ENCODE measurements at regions not wholly inside any gene's neighbourhood (a gene's known extent, or its start where the extent isn't known, plus 50 kb on each side); places are given as distances from the start of the nearest gene placed in this dataset.

DNA sequence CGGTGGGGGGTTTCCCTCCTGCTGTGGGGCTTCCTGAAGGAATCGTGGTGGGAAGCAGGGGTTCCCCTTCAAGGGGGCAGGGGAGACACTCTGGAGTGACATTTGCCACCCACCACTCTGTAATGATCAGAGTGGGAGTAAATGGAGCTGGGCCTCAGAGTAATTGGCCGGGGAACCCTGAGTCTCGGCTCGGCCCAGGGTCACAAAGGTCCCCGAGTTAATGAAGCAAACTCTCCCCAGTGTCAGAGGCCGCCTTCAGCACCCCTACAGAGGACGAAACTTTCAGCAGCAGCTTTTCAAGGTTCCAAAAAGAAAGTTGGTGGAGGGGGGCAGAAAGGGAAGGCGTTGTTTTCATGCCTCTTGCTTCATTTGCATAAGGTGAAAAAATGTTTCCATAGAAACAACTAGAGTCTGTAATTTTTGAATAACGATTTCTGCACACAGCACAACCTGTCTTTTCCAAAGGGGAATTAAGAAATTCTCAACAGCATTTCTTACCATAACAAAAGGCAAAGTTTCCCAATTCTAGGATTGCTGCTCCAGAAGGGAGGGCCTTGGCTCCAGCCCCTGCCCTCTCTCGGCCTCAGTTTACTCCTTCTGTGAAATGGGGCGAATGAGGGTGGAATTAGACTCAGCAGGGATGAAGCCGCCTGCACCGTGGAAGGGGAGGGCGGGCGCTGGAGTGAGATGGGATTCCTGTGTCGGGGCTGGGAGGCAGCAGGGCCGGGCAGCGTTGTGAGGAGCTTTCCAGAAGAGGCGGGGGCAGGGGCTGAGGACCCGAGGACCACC lies 67.0 kb upstream of the BEGAIN start:
- Mint-ChIP-seq H3K4me3 (no peak overlapping the region), H3K9me3 (no peaks in the 10 kb centered on the region)

DNA sequence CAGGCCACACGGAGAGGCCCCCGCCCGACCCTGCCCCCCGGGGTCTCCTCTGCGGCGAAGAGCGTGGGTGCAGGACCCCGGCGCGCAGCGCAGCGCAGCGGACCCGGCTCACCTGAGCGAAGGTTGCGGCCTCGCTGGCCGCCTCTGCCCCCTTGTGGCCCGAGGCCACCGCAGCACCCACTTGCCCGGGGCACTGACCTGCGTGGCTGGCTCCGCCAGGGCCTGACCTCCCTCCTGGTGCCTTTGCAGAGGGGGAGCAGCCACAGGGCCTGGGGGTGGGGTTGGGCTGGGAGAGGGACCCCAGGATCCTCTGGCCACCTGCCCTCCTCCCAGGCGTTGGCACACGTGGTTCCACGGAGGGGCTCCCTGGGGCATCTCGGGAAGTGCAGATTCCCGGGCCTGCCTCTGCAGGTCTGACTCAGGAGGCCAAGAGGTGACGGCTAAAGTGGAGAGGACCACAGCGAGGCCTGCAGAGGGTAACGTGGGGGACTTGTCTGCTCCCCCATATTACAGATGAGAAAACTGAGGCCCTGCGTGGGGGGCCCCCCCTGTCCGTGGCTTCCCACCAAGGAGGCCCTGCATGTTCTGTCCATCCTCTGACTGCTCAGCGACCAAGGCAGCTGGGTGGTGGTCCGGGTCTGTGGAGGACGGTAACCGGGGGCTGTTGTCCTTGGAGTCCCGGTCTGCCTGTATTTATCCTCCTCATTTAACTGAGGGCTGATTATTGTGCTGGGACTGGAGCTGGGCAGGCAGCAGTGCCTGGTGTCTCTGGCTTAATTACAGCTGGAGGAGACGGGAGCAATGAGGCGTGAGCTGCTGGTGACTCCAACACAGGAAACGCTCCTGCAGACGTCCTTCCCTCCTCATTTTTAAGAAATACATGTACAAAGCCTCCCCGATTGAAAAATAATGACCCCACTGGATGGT lies 67.9 kb upstream of the BEGAIN start:
- Mint-ChIP-seq H3K36me3 (no peaks in the 10 kb centered on the region), H3K4me3 (no peak overlapping the region), H3K27ac (no peak overlapping the region), H3K9me3 (no peaks in the 10 kb centered on the region), H3K4me1 (peaks cover 15% of the 10 kb centered on the region)
- peak; percentile 67 for ATAC-seq
- peak in 1 of 2 donors; percentile 28 for DNase-seq (ENCODE audit: low spot score in 2 of 2)

More for the DNA sequence above, 67.0 kb upstream of the BEGAIN start:
- no peak overlapping the region for H3K27ac Mint-ChIP-seq
- DNase-seq (ENCODE audit: low spot score in 2 of 2) (no peak), ATAC-seq (no peak)
- peaks cover 15% of the 10 kb centered on the region for H3K4me1 Mint-ChIP-seq
- H3K36me3 Mint-ChIP-seq = no peaks in the 10 kb centered on the region

DNA sequence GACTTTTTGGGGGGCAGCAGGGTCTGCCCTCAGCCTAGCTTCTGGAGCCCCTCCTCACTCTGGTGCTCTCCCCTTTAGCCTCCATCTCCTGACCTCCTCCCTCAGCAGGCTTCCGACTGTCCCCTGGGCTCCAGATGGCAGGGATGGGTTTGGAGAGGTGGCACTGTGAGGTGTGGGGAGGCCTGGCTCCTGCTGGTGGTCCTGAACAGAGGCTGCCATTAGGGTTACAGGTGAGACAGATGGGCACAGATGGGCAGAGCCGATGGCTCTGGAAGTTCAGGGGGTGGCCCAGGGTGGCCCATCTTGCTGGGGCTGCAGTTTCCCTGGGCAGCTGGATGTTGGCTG lies 68.5 kb upstream of the BEGAIN start:
- ATAC-seq = no peak
- no peaks in the 10 kb centered on the region for H3K36me3 Mint-ChIP-seq
- no peaks in the 10 kb centered on the region for H3K9me3 Mint-ChIP-seq
- peaks cover 15% of the 10 kb centered on the region for H3K4me1 Mint-ChIP-seq
- H3K4me3 Mint-ChIP-seq = no peak overlapping the region
- no peak overlapping the region for H3K27ac Mint-ChIP-seq
- DNase-seq (ENCODE audit: low spot score in 2 of 2) = no peak

GRCh38 chr14:100656996-100657395 lies 69.7 kb upstream of the DLK1 start:
- Mint-ChIP-seq H3K4me1 (peaks cover 15% of the 10 kb centered on the region), H3K36me3 (no peaks in the 10 kb centered on the region), H3K4me3 (no peak overlapping the region), H3K9me3 (no peaks in the 10 kb centered on the region), H3K27ac (no peak overlapping the region)
- no peak for DNase-seq (ENCODE audit: low spot score in 2 of 2)
- ATAC-seq = no peak

- ATAC-seq (no peak), DNase-seq (ENCODE audit: low spot score in 2 of 2) (no peak)
- peak overlapping the region; percentile 20 for H3K27ac Mint-ChIP-seq
- H3K9me3 Mint-ChIP-seq = no peaks in the 10 kb centered on the region
- H3K4me1 Mint-ChIP-seq = peaks cover 16% of the 10 kb centered on the region
- no peaks in the 10 kb centered on the region for H3K36me3 Mint-ChIP-seq
- no peak overlapping the region for H3K4me3 Mint-ChIP-seq
Observed at GRCh38 chr14:100657780-100658179, 68.9 kb upstream of the DLK1 start.

GRCh38 chr14:100658181-100658886 lies 68.4 kb upstream of the DLK1 start:
- DNase-seq (ENCODE audit: low spot score in 2 of 2) = no peak
- ATAC-seq = no peak
- Mint-ChIP-seq H3K36me3 (no peaks in the 10 kb centered on the region), H3K9me3 (no peaks in the 10 kb centered on the region), H3K27ac (peak overlapping the region; percentile 20), H3K4me3 (no peak overlapping the region), H3K4me1 (peaks cover 20% of the 10 kb centered on the region)

DNA sequence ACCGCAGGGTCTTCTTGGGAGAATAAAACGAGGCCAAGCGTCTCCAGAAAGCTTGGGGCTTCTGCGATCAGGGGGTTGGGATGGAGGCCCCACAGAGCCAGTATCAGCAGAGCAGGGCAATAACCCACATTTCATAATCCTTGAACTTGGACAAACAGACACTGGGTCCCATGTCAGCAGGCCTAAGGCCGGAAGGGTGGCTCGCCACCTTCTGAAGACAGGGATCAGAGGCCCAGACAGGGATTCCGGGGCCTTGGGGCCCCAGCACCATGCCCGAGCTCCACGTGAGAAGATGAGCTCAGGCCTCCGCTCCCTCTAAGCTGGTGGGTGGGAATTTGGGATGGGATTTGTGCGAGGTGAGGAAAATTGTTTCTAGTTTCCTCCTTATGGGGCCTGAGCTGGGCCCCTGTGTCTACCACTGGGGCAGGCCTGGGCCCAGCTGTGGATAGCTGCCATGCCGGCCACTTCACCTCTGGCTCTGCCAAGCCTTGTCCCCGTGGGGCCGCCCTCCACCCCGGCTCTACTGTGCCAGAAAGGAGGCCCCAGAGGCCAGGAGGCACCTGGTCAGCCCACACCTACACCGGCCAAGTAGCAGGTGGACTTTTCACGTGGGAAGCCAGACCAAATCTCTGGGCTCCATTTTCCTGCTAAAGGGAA lies 67.2 kb upstream of the DLK1 start:
- ATAC-seq = no peak
- Mint-ChIP-seq H3K27ac (no peak overlapping the region), H3K4me1 (peaks cover 14% of the 10 kb centered on the region), H3K9me3 (no peaks in the 10 kb centered on the region), H3K36me3 (no peaks in the 10 kb centered on the region), H3K4me3 (no peak overlapping the region)
- no peak for DNase-seq (ENCODE audit: low spot score in 2 of 2)

- peaks cover 14% of the 10 kb centered on the region for H3K4me1 Mint-ChIP-seq
- DNase-seq (ENCODE audit: low spot score in 2 of 2) = no peak
Observed at GRCh38 chr14:100660498-100660881, 66.2 kb upstream of the DLK1 start.

GRCh38 chr14:100660882-100661635 lies 65.6 kb upstream of the DLK1 start:
- DNase-seq (ENCODE audit: low spot score in 2 of 2) = no peak

More at GRCh38 chr14:100660498-100660881, 66.2 kb upstream of the DLK1 start:
- H3K27ac Mint-ChIP-seq = no peak overlapping the region
- ATAC-seq = no peak
- no peaks in the 10 kb centered on the region for H3K36me3 Mint-ChIP-seq
- H3K4me3 Mint-ChIP-seq = no peak overlapping the region
- H3K9me3 Mint-ChIP-seq = no peaks in the 10 kb centered on the region

GRCh38 chr14:100662879-100663760 lies 63.6 kb upstream of the DLK1 start:
- peaks cover 6% of the 10 kb centered on the region for H3K4me1 Mint-ChIP-seq
- no peak overlapping the region for H3K4me3 Mint-ChIP-seq
- H3K27ac Mint-ChIP-seq = no peak overlapping the region
- DNase-seq (ENCODE audit: low spot score in 2 of 2) (peak; percentile 49 to 75), ATAC-seq (peak; percentile 39)
- no peaks in the 10 kb centered on the region for H3K36me3 Mint-ChIP-seq
- no peaks in the 10 kb centered on the region for H3K9me3 Mint-ChIP-seq

More at GRCh38 chr14:100660882-100661635, 65.6 kb upstream of the DLK1 start:
- no peak overlapping the region for H3K27ac Mint-ChIP-seq
- no peaks in the 10 kb centered on the region for H3K36me3 Mint-ChIP-seq
- no peak overlapping the region for H3K4me3 Mint-ChIP-seq
- H3K9me3 Mint-ChIP-seq = no peaks in the 10 kb centered on the region
- H3K4me1 Mint-ChIP-seq = peaks cover 14% of the 10 kb centered on the region
- ATAC-seq = peak; percentile 14

DNA sequence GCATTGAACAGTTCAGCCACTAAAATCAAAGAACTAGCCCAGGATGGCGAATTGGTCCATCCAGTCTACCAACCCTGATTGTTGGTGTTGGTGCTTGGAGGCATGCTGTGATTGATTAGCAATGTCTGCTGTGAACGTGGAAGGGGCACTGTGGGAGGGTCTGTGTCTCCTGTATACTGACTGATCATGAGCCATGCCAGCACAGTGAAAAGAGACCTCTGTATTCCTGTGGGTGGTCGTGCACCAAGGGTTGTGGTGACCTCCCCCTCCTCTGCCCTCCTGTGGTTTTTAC lies 63.0 kb upstream of the DLK1 start:
- DNase-seq (ENCODE audit: low spot score in 2 of 2) (no peak), ATAC-seq (no peak)
- H3K9me3 Mint-ChIP-seq = no peaks in the 10 kb centered on the region
- H3K4me3 Mint-ChIP-seq = no peak overlapping the region
- peaks cover 6% of the 10 kb centered on the region for H3K4me1 Mint-ChIP-seq
- no peak overlapping the region for H3K27ac Mint-ChIP-seq
- no peaks in the 10 kb centered on the region for H3K36me3 Mint-ChIP-seq

DNA sequence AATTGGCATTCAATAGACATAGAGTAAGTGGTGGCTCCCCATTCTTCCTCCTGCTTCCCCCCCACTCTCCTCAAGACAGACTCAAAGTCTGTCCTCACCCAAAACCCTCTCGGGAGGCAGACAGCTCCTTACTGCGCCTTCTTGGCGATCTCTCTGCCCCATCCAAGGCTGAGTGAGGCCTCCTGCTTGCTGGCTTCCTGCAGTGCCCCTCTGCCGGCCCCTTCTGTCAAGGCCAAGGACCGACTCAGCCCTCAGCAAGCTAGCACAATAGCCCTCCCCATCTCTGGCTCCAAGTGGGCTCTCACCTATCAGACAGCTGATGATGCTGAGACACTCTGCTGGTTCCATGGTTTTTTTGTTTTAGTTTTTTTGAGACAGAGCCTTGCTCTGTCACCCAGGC lies 62.5 kb upstream of the DLK1 start:
- no peaks in the 10 kb centered on the region for H3K36me3 Mint-ChIP-seq
- ATAC-seq = no peak
- no peak for DNase-seq (ENCODE audit: low spot score in 2 of 2)
- H3K27ac Mint-ChIP-seq = no peak overlapping the region
- peaks cover 6% of the 10 kb centered on the region for H3K4me1 Mint-ChIP-seq
- H3K4me3 Mint-ChIP-seq = no peak overlapping the region
- no peaks in the 10 kb centered on the region for H3K9me3 Mint-ChIP-seq

DNA sequence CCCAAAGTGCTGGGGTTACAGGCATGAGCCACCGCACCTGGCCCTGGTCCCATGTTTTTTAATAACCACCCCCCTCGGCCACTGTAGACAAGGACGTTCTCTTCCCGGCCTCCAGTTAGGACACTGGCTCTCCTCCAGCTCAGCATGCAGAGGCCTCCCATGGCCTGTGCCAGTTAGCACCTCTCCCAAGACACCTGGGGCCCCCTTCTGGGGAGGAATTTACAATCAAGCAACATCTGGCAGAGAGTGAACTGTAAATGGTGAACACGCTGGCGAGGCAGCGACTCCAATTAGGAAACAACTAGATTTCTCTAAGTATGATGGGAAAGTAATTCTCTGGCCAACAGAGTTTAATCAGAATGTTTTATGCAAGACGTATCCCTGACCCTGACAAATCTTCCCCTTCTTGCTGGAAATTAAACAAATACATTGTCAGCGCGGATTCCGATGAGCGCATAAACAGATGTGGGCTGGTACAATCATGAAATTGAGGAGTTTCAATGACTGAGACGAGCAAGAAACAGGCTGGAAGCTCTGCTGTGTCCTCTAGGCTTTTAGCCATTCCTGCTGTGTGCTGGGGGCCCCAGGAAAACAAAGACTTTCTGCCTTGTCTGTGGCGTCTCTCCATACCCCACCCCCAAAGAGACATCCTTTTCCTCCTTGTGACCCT lies 61.7 kb upstream of the DLK1 start:
- H3K4me3 Mint-ChIP-seq = no peak overlapping the region

More for the DNA sequence above, 61.7 kb upstream of the DLK1 start:
- no peaks in the 10 kb centered on the region for H3K36me3 Mint-ChIP-seq
- DNase-seq (ENCODE audit: low spot score in 2 of 2) = no peak
- peaks cover 6% of the 10 kb centered on the region for H3K4me1 Mint-ChIP-seq
- no peak for ATAC-seq
- H3K27ac Mint-ChIP-seq = no peak overlapping the region
- no peaks in the 10 kb centered on the region for H3K9me3 Mint-ChIP-seq
